H1 (cell line): ENCODE measurements at regions not wholly inside any gene's neighbourhood (a gene's known extent, or its start where the extent isn't known, plus 50 kb on each side); places are given as distances from the start of the nearest gene placed in this dataset.

Source experiments
- CTCF ChIA-PET: fragments of 300-600 bp; sonication (Branson Sonifier 250); formaldehyde crosslinking; loops from one replicate; lab custom pipeline; 2021; ENCODE audit not compliant: partially characterized antibody; lab: Charles Lee
- POLR2A ChIA-PET: fragments of 300-600 bp; sonication (Branson Sonifier 250); formaldehyde crosslinking; loops from one replicate; lab custom pipeline; 2021; ENCODE audit warnings: inconsistent platforms; ENCODE audit not compliant: partially characterized antibody; lab: Charles Lee
- DNase-seq, 2 experiments: peaks; one replicate each; pipeline versions ENCODE4 v3.0.0 to v3.0.0-alpha.2; 2010 to 2022; ENCODE audit warnings: low spot score in 2 of 2, low read depth in 1 of 2, mixed read lengths in 1 of 2
- FAIRE-seq: peaks from 2 replicates; lab custom pipeline; 2011; peaks lifted over from hg19 to GRCh38; lab: Jason Lieb, UNC
- H2AFZ ChIP-seq: 2 replicates; pipeline ENCODE4 v1.8.1; 2012; ENCODE audit warnings: low read length, inconsistent platforms
- H2AK5ac ChIP-seq: 2 replicates; pipeline ENCODE4 v1.6.1; 2013; ENCODE audit warnings: low read depth, low read length
- H2BK120ac ChIP-seq: replicated peaks from 2 replicates; pipeline ENCODE3; 2013; ENCODE audit warnings: low read depth, low read length, inconsistent platforms
- H2BK12ac ChIP-seq: 2 replicates; pipeline ENCODE4 v1.6.1; 2013; ENCODE audit warnings: low read depth, low read length
- H2BK15ac ChIP-seq: 2 replicates; pipeline ENCODE4 v1.6.1; 2013; ENCODE audit warnings: low read length
- H2BK20ac ChIP-seq: 2 replicates; pipeline ENCODE4 v1.6.1; 2013; ENCODE audit warnings: low read length
- H2BK5ac ChIP-seq: 2 replicates; pipeline ENCODE4 v1.6.1; 2013; ENCODE audit warnings: low read depth, low read length
- H3K14ac ChIP-seq: 2 replicates; pipeline ENCODE4 v1.6.1; 2013; ENCODE audit warnings: inconsistent platforms; ENCODE audit not compliant: insufficient read length
- H3K18ac ChIP-seq: 2 replicates; pipeline ENCODE4 v1.6.1; 2013; ENCODE audit warnings: low read length; ENCODE audit errors: extremely low read depth
- H3K23ac ChIP-seq: 2 replicates; pipeline ENCODE4 v1.6.1; 2013; ENCODE audit warnings: inconsistent platforms; ENCODE audit not compliant: insufficient read length
- H3K23me2 ChIP-seq: 2 replicates; pipeline ENCODE4 v1.6.1; 2013; ENCODE audit warnings: low read depth, low read length
- H3K27ac ChIP-seq: 2 replicates; pipeline ENCODE4 v1.6.1; 2011; ENCODE audit warnings: low read depth, low read length, inconsistent platforms
- H3K27me3 ChIP-seq, 4 experiments: replicated peaks in 1 of 4; 1 replicate in 1 of 4; 2 replicates in 3 of 4; pipeline versions ENCODE4 v1.6.1 to v1.8.1; 2011 to 2013; ENCODE audit warnings: low read length in 3 of 4, mild to moderate bottlenecking in 3 of 4, inconsistent platforms in 2 of 4, mixed read lengths in 2 of 4, moderate library complexity in 1 of 4; ENCODE audit not compliant: control insufficient read depth in 3 of 4, insufficient read depth in 3 of 4; ENCODE audit errors: extremely low read depth in 1 of 4
- H3K36me3 ChIP-seq, 4 experiments: 2 replicates each; pipeline versions ENCODE4 v1.6.1 to v1.8.1; 2011 to 2013; ENCODE audit warnings: mild to moderate bottlenecking in 4 of 4, low read length in 3 of 4, moderate library complexity in 2 of 4, control low read depth in 1 of 4, inconsistent platforms in 1 of 4; ENCODE audit not compliant: insufficient read depth in 4 of 4, control insufficient read depth in 2 of 4
- H3K4ac ChIP-seq: replicated peaks from 2 replicates; pipeline ENCODE3; 2013; ENCODE audit warnings: low read length, low read depth, mixed read lengths, inconsistent platforms; ENCODE audit not compliant: insufficient read length
- H3K4me1 ChIP-seq, 4 experiments: replicated peaks in 1 of 4; 1 replicate in 1 of 4; 2 replicates in 3 of 4; pipeline versions ENCODE4 v1.6.1 to v1.8.1; 2011 to 2013; ENCODE audit warnings: low read length in 3 of 4, inconsistent platforms in 2 of 4, mixed read lengths in 1 of 4; ENCODE audit not compliant: insufficient read depth in 4 of 4, control insufficient read depth in 3 of 4
- H3K4me2 ChIP-seq, 2 experiments: 2 replicates each; pipeline versions ENCODE4 v1.6.1 to v1.8.1; 2011 to 2013; ENCODE audit warnings: low read depth in 2 of 2, low read length in 2 of 2, control low read depth in 1 of 2, inconsistent platforms in 1 of 2, mild to moderate bottlenecking in 1 of 2; ENCODE audit not compliant: insufficient read depth in 1 of 2
- H3K4me3 ChIP-seq, 4 experiments: fragments of 200-600, 300-600 bp in 1 of 4; sonication (generic), shearing (Covaris generic), sonication (Bioruptor Twin) in 1 of 4; 2 replicates each; pipeline versions ENCODE4 v1.5.1 to v1.8.1; 2011 to 2016; ENCODE audit warnings: low read length in 4 of 4, low read depth in 3 of 4, control low read depth in 2 of 4, inconsistent platforms in 2 of 4, mild to moderate bottlenecking in 2 of 4, mixed read lengths in 1 of 4, moderate library complexity in 1 of 4; ENCODE audit not compliant: insufficient read depth in 2 of 4; ENCODE audit errors: extremely low read depth in 1 of 4
- H3K56ac ChIP-seq: replicated peaks from 2 replicates; pipeline ENCODE3; 2013; ENCODE audit warnings: low read depth, mild to moderate bottlenecking, mixed read lengths, low read length, inconsistent platforms; ENCODE audit not compliant: insufficient read length
- H3K79me1 ChIP-seq: 2 replicates; pipeline ENCODE4 v1.6.1; 2013; ENCODE audit warnings: low read depth, low read length, control low read depth
- H3K79me2 ChIP-seq, 2 experiments: 2 replicates each; pipeline versions ENCODE4 v1.6.1 to v1.8.1; 2012 to 2013; ENCODE audit warnings: low read length in 2 of 2, mild to moderate bottlenecking in 2 of 2, inconsistent platforms in 1 of 2; ENCODE audit not compliant: insufficient read depth in 2 of 2, control insufficient read depth in 1 of 2
- H3K9ac ChIP-seq, 4 experiments: replicated peaks in 1 of 4; 1 replicate in 1 of 4; 2 replicates in 3 of 4; pipeline versions ENCODE4 v1.6.1 to v1.8.1; 2011 to 2013; ENCODE audit warnings: low read depth in 3 of 4, low read length in 3 of 4, control low read depth in 2 of 4, mild to moderate bottlenecking in 2 of 4, moderate library complexity in 2 of 4, inconsistent platforms in 1 of 4; ENCODE audit errors: extremely low read depth in 1 of 4
- H3K9me3 ChIP-seq, 2 experiments: 2 replicates each; pipeline versions ENCODE4 v1.6.1 to v1.8.1; 2012 to 2013; ENCODE audit warnings: mild to moderate bottlenecking in 2 of 2, moderate library complexity in 2 of 2, control low read depth in 1 of 2, inconsistent platforms in 1 of 2, low read depth in 1 of 2, low read length in 1 of 2, mixed read lengths in 1 of 2; ENCODE audit not compliant: insufficient read depth in 2 of 2
- H4K20me1 ChIP-seq, 2 experiments: replicated peaks in 1 of 2; 2 replicates each; pipeline versions ENCODE3 to v1.8.1; 2011 to 2013; ENCODE audit warnings: inconsistent platforms in 2 of 2, low read length in 2 of 2, mild to moderate bottlenecking in 1 of 2; ENCODE audit not compliant: insufficient read depth in 2 of 2, control insufficient read depth in 1 of 2
- H4K5ac ChIP-seq: 2 replicates; pipeline ENCODE4 v1.6.1; 2013; ENCODE audit warnings: low read length, low read depth, mixed read lengths, inconsistent platforms; ENCODE audit not compliant: insufficient read length
- H4K8ac ChIP-seq: 2 replicates; pipeline ENCODE4 v1.8.0; 2013; ENCODE audit warnings: mild to moderate bottlenecking, moderate library complexity, low read length, inconsistent platforms; ENCODE audit not compliant: insufficient read depth; ENCODE audit errors: extremely low read depth
- H4K91ac ChIP-seq: replicated peaks from 2 replicates; pipeline ENCODE3; 2013; ENCODE audit warnings: low read length, mixed read lengths, inconsistent platforms; ENCODE audit not compliant: insufficient read length
- NRF1 ChIP-seq: IDR thresholded peaks from 2 replicates; pipeline ENCODE4 v1.6.1; 2011; ENCODE audit warnings: mild to moderate bottlenecking, low read depth, low read length, improper control_type of control experiment
- SAP30 ChIP-seq: fragments of 300-600 bp; sonication (generic); IDR thresholded peaks from 2 replicates; pipeline ENCODE4 v1.7.1; 2012; ENCODE audit warnings: low read length, moderate library complexity, mild to moderate bottlenecking, inconsistent platforms; ENCODE audit not compliant: insufficient read depth, insufficient replicate concordance
- SRF ChIP-seq: IDR thresholded peaks from 2 replicates; pipeline ENCODE4 v1.6.1; 2011; ENCODE audit warnings: mild to moderate bottlenecking, low read depth, low read length, moderate library complexity
- WGBS, 2 experiments: shearing (Covaris generic) in 1 of 2; methylation state at CpG; one replicate each; pipeline versions ENCODE4 v1.1.6 to v1.1.7; 2013 to 2015; ENCODE audit warnings: low lambda C conversion rate in 2 of 2, mixed read lengths in 2 of 2, inconsistent platforms in 1 of 2, low coverage in 1 of 2, missing lambda C conversion rate in 1 of 2; ENCODE audit not compliant: insufficient replicate concordance in 2 of 2, insufficient coverage in 1 of 2, insufficient read length in 1 of 2; ENCODE audit errors: extremely low coverage in 1 of 2, missing lambda C conversion rate in 1 of 2; 5-methylcytosine and 5-hydroxymethylcytosine counted together

GRCh38 chr3:110327870-110328269 lies 743.7 kb upstream of the NECTIN3 start:
- Histone ChIP-seq H4K91ac (no peak overlapping the region), H2BK12ac (no peak overlapping the region), H3K4me1 (peaks cover 0 to 2% (median 0%) of the 10 kb centered on the region in 4 experiments; a peak in 1 of 7 replicates), H2BK15ac (no peak overlapping the region), H3K56ac (no peak overlapping the region), H4K20me1 (no peaks in the 10 kb centered on the region), H3K18ac (no peak overlapping the region), H2BK5ac (no peak overlapping the region), H2BK20ac (no peak overlapping the region), H3K79me1 (no peaks in the 10 kb centered on the region), H3K4ac (no peak overlapping the region), H4K8ac (no peak overlapping the region), H3K4me3 (no peak overlapping the region), H3K23ac (no peak overlapping the region), H3K79me2 (no peaks in the 10 kb centered on the region), H3K9ac (no peak overlapping the region), H3K9me3 (peaks cover 3 to 11% of the 10 kb centered on the region in 2 experiments; a peak in 2 of 4 replicates), H3K14ac (no peak overlapping the region), H2BK120ac (no peak overlapping the region), H3K27me3 (no peaks in the 10 kb centered on the region), H3K27ac (no peak overlapping the region), H2AK5ac (no peak overlapping the region), H3K23me2 (no peaks in the 10 kb centered on the region), H2AFZ (no peak overlapping the region), H3K36me3 (no peaks in the 10 kb centered on the region), H4K5ac (no peak overlapping the region), H3K4me2 (no peak overlapping the region)
- ChIA-PET CTCF (interaction anchor here (0.6 to 2.4 kb wide), 2 partner anchors 13 to 16 kb away, joined by 3 to 17 read pairs; no protein-coding TSS in a partner anchor), POLR2A (no interaction called here)
- no peak for DNase-seq
- no peak for FAIRE-seq
- 92% methylated on average over 2 of the region's 2 CpGs; no CpG with 5 or more reads in 1 of the 2 experiments for whole genome bisulfite sequencing, 2 experiments
- TF ChIP-seq NRF1: no peak
- TF ChIP-seq SRF: no peak
- no peak for TF ChIP-seq SAP30
